ENCODE measurements at regions not wholly inside any gene's neighbourhood (a gene's known extent, or its start where the extent isn't known, plus 50 kb on each side); places are given as distances from the start of the nearest gene placed in this dataset.

GRCh38 chr6:15020119-15020770, 225.6 kb upstream of the JARID2 start:
- no peak for TF ChIP-seq CTCF (IDR thresholded peaks at IDR 0.05)
- TF ChIP-seq POLR2A (IDR thresholded peaks at IDR 0.05) = no peak
